ENCODE measurements at regions not wholly inside any gene's neighbourhood (a gene's known extent, or its start where the extent isn't known, plus 50 kb on each side); places are given as distances from the start of the nearest gene placed in this dataset.

DNA sequence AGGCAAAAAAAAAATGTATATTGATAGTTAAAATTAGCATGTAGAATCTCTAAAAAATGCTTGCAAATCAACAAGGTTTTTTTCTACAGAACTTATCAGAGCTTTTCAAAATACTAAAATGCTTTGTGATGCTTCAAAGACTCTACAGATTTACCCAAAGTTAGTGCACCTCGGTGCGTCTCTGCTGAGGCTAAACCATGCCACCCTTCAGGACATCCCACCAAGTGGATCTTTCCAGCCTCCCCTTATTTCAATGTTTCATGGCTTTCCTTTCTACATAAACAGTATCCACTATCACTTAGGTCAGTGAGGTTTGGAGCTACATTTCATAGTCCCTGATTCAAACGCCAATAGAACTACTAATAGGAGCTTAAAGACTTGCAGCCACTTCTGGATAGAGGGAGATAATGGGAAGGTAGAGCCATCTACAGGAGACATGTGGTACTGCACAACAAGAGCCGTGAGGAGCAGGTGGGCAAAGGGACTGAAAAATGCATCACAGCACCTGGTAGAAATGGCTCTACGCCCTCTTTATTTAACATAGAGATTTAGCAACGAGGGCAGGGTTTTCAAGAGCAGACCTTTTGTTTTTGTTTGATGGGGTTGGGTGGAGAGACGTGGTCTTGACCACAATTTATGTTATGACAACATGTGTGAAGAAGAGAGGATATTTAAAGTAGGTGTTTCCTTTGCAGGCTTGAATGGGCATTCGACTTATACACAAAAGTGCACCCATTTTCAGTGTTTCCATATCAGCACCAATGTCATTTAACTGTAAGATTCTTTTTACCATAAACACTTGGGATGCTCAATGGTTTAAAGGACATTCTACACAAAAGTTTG is 56.1 kb upstream of the SLC35G4 start:
- peak; percentile 88 for DNase-seq

DNA sequence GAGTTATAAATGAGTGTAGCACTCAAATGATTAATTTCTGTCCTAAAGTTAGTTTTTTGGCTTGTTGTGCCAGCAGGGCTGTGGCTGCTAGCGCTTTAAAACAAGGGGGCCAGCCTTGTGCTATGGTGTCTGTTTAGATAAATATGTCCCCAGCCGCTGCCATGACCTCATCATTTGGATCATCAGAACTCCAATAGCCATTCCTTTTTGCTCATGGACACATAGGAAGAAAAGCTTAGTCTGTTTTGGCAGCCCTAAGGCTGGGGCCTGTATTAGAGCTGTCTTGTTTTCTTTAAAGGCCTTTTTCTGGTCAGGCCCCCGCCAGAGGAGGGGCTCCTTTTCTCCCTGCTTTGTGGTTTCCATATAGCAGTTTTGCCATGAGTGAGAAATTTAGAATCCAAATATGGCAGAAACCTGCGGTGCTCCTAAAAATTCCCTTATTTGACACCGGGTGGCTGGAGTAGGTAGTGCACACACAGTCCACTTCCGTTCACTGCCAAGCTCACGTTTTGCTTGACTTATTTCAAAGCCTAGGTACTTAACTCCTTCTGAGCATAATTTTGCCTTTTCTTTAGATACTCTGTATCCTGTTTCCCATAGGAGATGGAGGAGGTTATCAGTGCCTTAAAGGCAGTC is 60.4 kb upstream of the SLC35G4 start:
- peaks cover 19% of the 10 kb centered on the region for H3K9me3 ChIP-seq (ENCODE audit: control insufficient read depth, low read length)

More for the DNA sequence above, 56.1 kb upstream of the SLC35G4 start:
- Mint-ChIP-seq H3K4me3 (no peak overlapping the region), H3K27ac (no peak overlapping the region), H3K36me3 (ENCODE audit: low read depth) (no peaks in the 10 kb centered on the region), H3K27me3 (ENCODE audit: insufficient read depth) (peaks cover 6% of the 10 kb centered on the region), H3K9me3 (no peaks in the 10 kb centered on the region), H3K4me1 (peaks cover 2% of the 10 kb centered on the region)
- Histone ChIP-seq H3K9ac (ENCODE audit: extremely low read depth, low read length, poor library complexity, severe bottlenecking) (no peak overlapping the region), H3K4me3 (ENCODE audit: low read length) (no peak overlapping the region), H3K9me3 (ENCODE audit: control insufficient read depth, low read length) (no peaks in the 10 kb centered on the region), H3K27me3 (ENCODE audit: control insufficient read depth, insufficient read depth, low read length, poor library complexity, severe bottlenecking) (peaks cover 13% of the 10 kb centered on the region), H3K4me1 (ENCODE audit: control insufficient read depth, insufficient read depth, low read length) (no peaks in the 10 kb centered on the region), H3K27ac (ENCODE audit: low read depth, low read length) (no peak overlapping the region), H3K36me3 (ENCODE audit: control insufficient read depth, insufficient read depth, low read length) (no peaks in the 10 kb centered on the region)
- 50 to 54% methylated on average over 6 to 8 of the region's 8 CpGs for WGBS, 2 experiments (ENCODE audit: insufficient coverage in 1 of 2, insufficient read length in 1 of 2)
- TF ChIP-seq, protein P1, sequence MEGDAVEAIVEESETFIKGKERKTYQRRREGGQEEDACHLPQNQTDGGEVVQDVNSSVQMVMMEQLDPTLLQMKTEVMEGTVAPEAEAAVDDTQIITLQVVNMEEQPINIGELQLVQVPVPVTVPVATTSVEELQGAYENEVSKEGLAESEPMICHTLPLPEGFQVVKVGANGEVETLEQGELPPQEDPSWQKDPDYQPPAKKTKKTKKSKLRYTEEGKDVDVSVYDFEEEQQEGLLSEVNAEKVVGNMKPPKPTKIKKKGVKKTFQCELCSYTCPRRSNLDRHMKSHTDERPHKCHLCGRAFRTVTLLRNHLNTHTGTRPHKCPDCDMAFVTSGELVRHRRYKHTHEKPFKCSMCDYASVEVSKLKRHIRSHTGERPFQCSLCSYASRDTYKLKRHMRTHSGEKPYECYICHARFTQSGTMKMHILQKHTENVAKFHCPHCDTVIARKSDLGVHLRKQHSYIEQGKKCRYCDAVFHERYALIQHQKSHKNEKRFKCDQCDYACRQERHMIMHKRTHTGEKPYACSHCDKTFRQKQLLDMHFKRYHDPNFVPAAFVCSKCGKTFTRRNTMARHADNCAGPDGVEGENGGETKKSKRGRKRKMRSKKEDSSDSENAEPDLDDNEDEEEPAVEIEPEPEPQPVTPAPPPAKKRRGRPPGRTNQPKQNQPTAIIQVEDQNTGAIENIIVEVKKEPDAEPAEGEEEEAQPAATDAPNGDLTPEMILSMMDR (conservative IDR thresholded peaks at IDR 0.05): peak; percentile 92

DNA sequence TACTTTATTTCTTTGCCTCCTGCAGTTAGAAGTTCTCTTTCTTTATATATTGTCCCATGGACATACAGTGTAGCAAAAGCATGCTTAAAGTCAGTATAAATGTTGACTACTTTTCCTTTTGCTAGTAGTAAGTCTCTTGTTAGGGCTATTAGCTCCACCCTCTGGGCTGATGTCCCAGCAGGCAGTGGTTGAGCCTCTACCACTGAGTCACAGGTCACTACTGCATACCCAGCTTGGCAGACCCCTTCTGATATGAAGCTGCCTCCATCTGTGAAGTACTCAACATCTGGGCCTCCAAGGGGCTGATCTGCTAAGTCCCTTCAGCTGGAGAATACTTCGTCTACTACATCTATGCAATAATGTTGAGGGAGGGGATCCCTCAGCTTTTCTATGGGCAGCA is 61.0 kb upstream of the SLC35G4 start:
- H3K36me3 Mint-ChIP-seq (ENCODE audit: low read depth): no peaks in the 10 kb centered on the region
- Histone ChIP-seq H3K27me3 (ENCODE audit: control insufficient read depth, insufficient read depth, low read length, poor library complexity, severe bottlenecking) (no peaks in the 10 kb centered on the region), H3K27ac (ENCODE audit: low read depth, low read length) (no peak overlapping the region), H3K9me3 (ENCODE audit: control insufficient read depth, low read length) (peaks cover 24% of the 10 kb centered on the region), H3K4me3 (ENCODE audit: low read length) (no peak overlapping the region), H3K36me3 (ENCODE audit: control insufficient read depth, insufficient read depth, low read length) (no peaks in the 10 kb centered on the region), H3K4me1 (ENCODE audit: control insufficient read depth, insufficient read depth, low read length) (no peaks in the 10 kb centered on the region), H3K9ac (ENCODE audit: extremely low read depth, low read length, poor library complexity, severe bottlenecking) (no peak overlapping the region)
- H3K27ac Mint-ChIP-seq: no peak overlapping the region
- DNase-seq: no peak
- no peak overlapping the region for H3K4me3 Mint-ChIP-seq
- H3K27me3 Mint-ChIP-seq (ENCODE audit: insufficient read depth): peaks cover 6% of the 10 kb centered on the region
- H3K9me3 Mint-ChIP-seq: peaks cover 22% of the 10 kb centered on the region
- TF ChIP-seq, protein P1 (conservative IDR thresholded peaks at IDR 0.05): no peak
- WGBS, 2 experiments (ENCODE audit: insufficient coverage in 1 of 2, insufficient read length in 1 of 2): 83 to 100% methylated on average over 1 of the region's 1 CpG
- peaks cover under 1% of the 10 kb centered on the region for H3K4me1 Mint-ChIP-seq

More for the DNA sequence above, 60.4 kb upstream of the SLC35G4 start:
- peaks cover 6% of the 10 kb centered on the region for H3K27me3 Mint-ChIP-seq (ENCODE audit: insufficient read depth)
- H3K9ac ChIP-seq (ENCODE audit: extremely low read depth, low read length, poor library complexity, severe bottlenecking): no peak overlapping the region
- no peak overlapping the region for H3K27ac Mint-ChIP-seq
- TF ChIP-seq, protein P1 (conservative IDR thresholded peaks at IDR 0.05): peak; percentile 48
- H3K9me3 Mint-ChIP-seq: peaks cover 19% of the 10 kb centered on the region
- 92 to 96% methylated on average over 5 to 7 of the region's 7 CpGs for WGBS, 2 experiments (ENCODE audit: insufficient coverage in 1 of 2, insufficient read length in 1 of 2)
- H3K36me3 Mint-ChIP-seq (ENCODE audit: low read depth): no peaks in the 10 kb centered on the region
- no peak overlapping the region for H3K4me3 ChIP-seq (ENCODE audit: low read length)
- no peaks in the 10 kb centered on the region for H3K27me3 ChIP-seq (ENCODE audit: control insufficient read depth, insufficient read depth, low read length, poor library complexity, severe bottlenecking)
- no peak for DNase-seq
- H3K4me3 Mint-ChIP-seq: no peak overlapping the region
- peaks cover 2% of the 10 kb centered on the region for H3K4me1 Mint-ChIP-seq
- H3K36me3 ChIP-seq (ENCODE audit: control insufficient read depth, insufficient read depth, low read length): no peaks in the 10 kb centered on the region
- no peak overlapping the region for H3K27ac ChIP-seq (ENCODE audit: low read depth, low read length)
- no peaks in the 10 kb centered on the region for H3K4me1 ChIP-seq (ENCODE audit: control insufficient read depth, insufficient read depth, low read length)
